ENCODE measurements at regions not wholly inside any gene's neighbourhood (a gene's known extent, or its start where the extent isn't known, plus 50 kb on each side); places are given as distances from the start of the nearest gene placed in this dataset.

DNA sequence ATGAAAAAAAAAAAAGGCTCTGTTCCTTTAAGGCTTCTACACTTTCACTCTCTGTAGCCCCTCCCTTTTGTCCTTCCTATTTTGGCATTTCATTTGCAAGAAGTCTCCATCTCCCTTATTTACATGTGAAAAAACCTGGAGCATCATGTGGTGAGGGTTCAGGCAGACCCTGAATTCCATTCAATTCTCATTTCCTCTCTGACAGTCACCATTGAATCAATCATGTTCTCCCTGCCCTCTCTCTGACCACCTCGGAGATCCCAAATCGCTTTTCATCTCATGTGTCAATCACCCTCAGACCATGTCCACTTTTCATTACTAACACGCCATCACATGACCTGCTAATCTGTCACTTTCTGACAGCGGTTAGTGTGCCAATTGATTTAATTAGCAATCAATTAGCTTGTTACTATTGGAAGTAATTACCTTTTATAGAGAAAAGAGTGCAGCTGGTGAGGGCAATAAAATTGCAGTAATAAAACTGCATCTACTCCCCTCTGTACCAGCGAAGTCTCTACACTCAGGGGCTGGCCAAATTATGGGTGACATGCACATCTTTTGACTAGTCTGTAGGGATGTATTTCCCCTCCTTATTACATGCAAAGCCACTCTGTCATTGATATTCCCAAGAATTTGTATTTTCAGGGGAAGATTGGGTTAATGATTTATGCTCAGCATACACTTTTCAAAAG is 317.4 kb downstream of the EN1 start:
- no peak overlapping the region for H3K4me3 ChIP-seq
- intact Hi-C loops (cut with DNase I), result no loop called here
- H3K36me3 ChIP-seq, result no peaks in the 10 kb centered on the region
- H3K9me3 ChIP-seq, result no peaks in the 10 kb centered on the region
- no peak for DNase-seq
- WGBS, 4 donors, result 20 to 31% (median 22%) methylated on average over 5 of the region's 5 CpGs
- TF ChIP-seq POLR2A (IDR thresholded peaks at IDR 0.05), result no peak
- TF ChIP-seq, protein P1, sequence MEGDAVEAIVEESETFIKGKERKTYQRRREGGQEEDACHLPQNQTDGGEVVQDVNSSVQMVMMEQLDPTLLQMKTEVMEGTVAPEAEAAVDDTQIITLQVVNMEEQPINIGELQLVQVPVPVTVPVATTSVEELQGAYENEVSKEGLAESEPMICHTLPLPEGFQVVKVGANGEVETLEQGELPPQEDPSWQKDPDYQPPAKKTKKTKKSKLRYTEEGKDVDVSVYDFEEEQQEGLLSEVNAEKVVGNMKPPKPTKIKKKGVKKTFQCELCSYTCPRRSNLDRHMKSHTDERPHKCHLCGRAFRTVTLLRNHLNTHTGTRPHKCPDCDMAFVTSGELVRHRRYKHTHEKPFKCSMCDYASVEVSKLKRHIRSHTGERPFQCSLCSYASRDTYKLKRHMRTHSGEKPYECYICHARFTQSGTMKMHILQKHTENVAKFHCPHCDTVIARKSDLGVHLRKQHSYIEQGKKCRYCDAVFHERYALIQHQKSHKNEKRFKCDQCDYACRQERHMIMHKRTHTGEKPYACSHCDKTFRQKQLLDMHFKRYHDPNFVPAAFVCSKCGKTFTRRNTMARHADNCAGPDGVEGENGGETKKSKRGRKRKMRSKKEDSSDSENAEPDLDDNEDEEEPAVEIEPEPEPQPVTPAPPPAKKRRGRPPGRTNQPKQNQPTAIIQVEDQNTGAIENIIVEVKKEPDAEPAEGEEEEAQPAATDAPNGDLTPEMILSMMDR (IDR thresholded peaks at IDR 0.05), result no peak
- no peak overlapping the region for H3K27ac ChIP-seq
- peaks cover 0 to 3% (median 0%) of the 10 kb centered on the region in 9 donors for H3K27me3 ChIP-seq
- no peaks in the 10 kb centered on the region for H3K4me1 ChIP-seq
- ATAC-seq, result no peak

DNA sequence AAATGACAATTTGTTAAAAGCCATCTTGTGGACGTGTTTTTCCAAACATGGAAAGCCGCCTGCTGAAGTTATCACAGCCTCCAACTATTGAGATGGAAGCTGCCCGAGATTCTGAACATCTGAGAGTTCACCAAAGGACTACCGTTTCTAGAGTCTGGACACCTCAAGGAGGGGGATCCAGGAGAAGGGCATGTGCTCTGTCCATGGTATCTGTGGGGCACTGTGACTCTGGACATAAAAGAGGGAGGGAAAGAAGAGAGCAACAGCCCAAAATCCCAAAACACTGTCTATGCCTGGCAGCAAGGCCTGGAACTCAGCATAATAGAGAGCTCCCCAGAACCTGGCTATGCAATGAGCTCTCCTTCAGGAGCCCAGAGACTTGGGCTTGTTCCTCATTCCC is 319.9 kb downstream of the EN1 start:
- Histone ChIP-seq H3K27me3 (peaks cover 0 to 3% (median 0%) of the 10 kb centered on the region in 9 donors), H3K36me3 (no peaks in the 10 kb centered on the region), H3K27ac (no peak overlapping the region), H3K9me3 (peaks cover 0 to 1% (median 0%) of the 10 kb centered on the region in 12 donors), H3K4me3 (no peak overlapping the region), H3K4me1 (no peaks in the 10 kb centered on the region)
- TF ChIP-seq, protein P1 (IDR thresholded peaks at IDR 0.05), result no peak
- no peak for TF ChIP-seq POLR2A (IDR thresholded peaks at IDR 0.05)
- intact Hi-C loops (cut with DNase I), result no loop called here
- WGBS, 4 donors, result 61 to 73% (median 66%) methylated on average over 4 of the region's 4 CpGs
- DNase-seq (no peak), ATAC-seq (no peak)

GRCh38 chr2:118525346-118525745 is 322.1 kb downstream of the EN1 start:
- DNase-seq (no peak), ATAC-seq (no peak)
- peaks cover 0 to 3% (median 0%) of the 10 kb centered on the region in 9 donors for H3K27me3 ChIP-seq
- H3K27ac ChIP-seq, result no peak overlapping the region
- no peaks in the 10 kb centered on the region for H3K36me3 ChIP-seq
- no peak for TF ChIP-seq POLR2A (IDR thresholded peaks at IDR 0.05)
- TF ChIP-seq, protein P1 (IDR thresholded peaks at IDR 0.05), result no peak
- intact Hi-C loops (cut with DNase I), result no loop called here
- H3K9me3 ChIP-seq, result peaks cover 0 to 22% (median 8%) of the 10 kb centered on the region in 12 donors
- no peak overlapping the region for H3K4me3 ChIP-seq
- no peaks in the 10 kb centered on the region for H3K4me1 ChIP-seq

- DNase-seq, result no peak
- intact Hi-C loops (cut with DNase I), result no loop called here
- Histone ChIP-seq H3K4me3 (no peak overlapping the region), H3K9me3 (peaks cover 0 to 25% (median 9%) of the 10 kb centered on the region in 12 donors), H3K27me3 (peaks cover 0 to 3% (median 0%) of the 10 kb centered on the region in 9 donors), H3K4me1 (no peaks in the 10 kb centered on the region), H3K27ac (no peak overlapping the region), H3K36me3 (no peaks in the 10 kb centered on the region)
- TF ChIP-seq POLR2A (IDR thresholded peaks at IDR 0.05), result no peak
- TF ChIP-seq, protein P1 (IDR thresholded peaks at IDR 0.05), result no peak
- ATAC-seq, result no peak
These were observed 322.5 kb downstream of the EN1 start for GRCh38 chr2:118524911-118525310.
